D341Med (cell line): ENCODE measurements at regions not wholly inside any gene's neighbourhood (a gene's known extent, or its start where the extent isn't known, plus 50 kb on each side); places are given as distances from the start of the nearest gene placed in this dataset.

ENCODE experiments used
- DNase-seq: peaks from one replicate; pipeline ENCODE4 v3.0.0; 2012; ENCODE audit warnings: low spot score

- DNase-seq = no peak
These were observed 97.9 kb upstream of the KLHL29 start for GRCh38 chr2:23286758-23287704.

GRCh38 chr2:23289671-23290070 is 95.3 kb upstream of the KLHL29 start:
- DNase-seq = no peak

GRCh38 chr2:23291239-23291638 is 93.7 kb upstream of the KLHL29 start:
- DNase-seq = no peak

- no peak for DNase-seq
These were observed 93.0 kb upstream of the KLHL29 start for GRCh38 chr2:23292024-23292423.

- no peak for DNase-seq
These were observed 91.9 kb upstream of the KLHL29 start for GRCh38 chr2:23293063-23293462.

GRCh38 chr2:23293731-23294130 is 91.2 kb upstream of the KLHL29 start:
- no peak for DNase-seq

- DNase-seq = no peak
These were observed 90.7 kb upstream of the KLHL29 start for GRCh38 chr2:23294238-23294637.

- no peak for DNase-seq
These were observed 88.3 kb upstream of the KLHL29 start for GRCh38 chr2:23296691-23297090.

- DNase-seq = no peak
These were observed 87.9 kb upstream of the KLHL29 start for GRCh38 chr2:23297112-23297511.

GRCh38 chr2:23298551-23298950 is 86.4 kb upstream of the KLHL29 start:
- DNase-seq = no peak

- no peak for DNase-seq
These were observed 85.3 kb upstream of the KLHL29 start for GRCh38 chr2:23299476-23300195.

- DNase-seq = no peak
These were observed 83.8 kb upstream of the KLHL29 start for GRCh38 chr2:23301136-23301535.

GRCh38 chr2:23302591-23302990 is 82.4 kb upstream of the KLHL29 start:
- DNase-seq = no peak

GRCh38 chr2:23306401-23306800 is 78.6 kb upstream of the KLHL29 start:
- no peak for DNase-seq

- no peak for DNase-seq
These were observed 73.8 kb upstream of the KLHL29 start for GRCh38 chr2:23311186-23311585.

- DNase-seq = peak; percentile 70
These were observed 71.9 kb upstream of the KLHL29 start for GRCh38 chr2:23312996-23313606.

GRCh38 chr2:23314687-23315086 is 70.3 kb upstream of the KLHL29 start:
- no peak for DNase-seq

GRCh38 chr2:23320058-23320457 is 64.9 kb upstream of the KLHL29 start:
- DNase-seq = no peak

GRCh38 chr2:23321751-23322150 is 63.2 kb upstream of the KLHL29 start:
- no peak for DNase-seq

- no peak for DNase-seq
These were observed 62.3 kb upstream of the KLHL29 start for GRCh38 chr2:23322567-23323197.

- no peak for DNase-seq
These were observed 61.6 kb upstream of the KLHL29 start for GRCh38 chr2:23323198-23323916.
